ENCODE measurements at regions not wholly inside any gene's neighbourhood (a gene's known extent, or its start where the extent isn't known, plus 50 kb on each side); places are given as distances from the start of the nearest gene placed in this dataset.

DNA sequence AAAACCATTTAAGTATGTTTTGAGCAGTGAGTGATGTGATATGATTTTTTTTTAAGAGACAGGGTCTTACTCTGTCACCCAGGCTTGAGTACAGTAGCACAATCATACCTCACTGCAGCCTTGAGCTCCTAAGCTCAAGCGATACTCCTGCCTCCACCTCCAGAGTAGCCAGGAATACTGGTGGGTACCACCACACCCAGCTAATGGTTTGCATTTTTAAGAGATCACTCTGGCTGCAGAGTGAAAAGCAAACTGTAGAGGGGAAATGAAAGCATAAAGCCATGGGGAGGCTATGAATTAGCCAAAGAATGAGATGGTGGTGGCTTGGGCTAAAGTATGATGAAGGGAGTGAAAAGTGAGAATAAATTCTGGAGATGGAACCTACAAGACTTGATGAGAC is 199.1 kb downstream of the HINT1 start:
- TF ChIP-seq, protein P1, sequence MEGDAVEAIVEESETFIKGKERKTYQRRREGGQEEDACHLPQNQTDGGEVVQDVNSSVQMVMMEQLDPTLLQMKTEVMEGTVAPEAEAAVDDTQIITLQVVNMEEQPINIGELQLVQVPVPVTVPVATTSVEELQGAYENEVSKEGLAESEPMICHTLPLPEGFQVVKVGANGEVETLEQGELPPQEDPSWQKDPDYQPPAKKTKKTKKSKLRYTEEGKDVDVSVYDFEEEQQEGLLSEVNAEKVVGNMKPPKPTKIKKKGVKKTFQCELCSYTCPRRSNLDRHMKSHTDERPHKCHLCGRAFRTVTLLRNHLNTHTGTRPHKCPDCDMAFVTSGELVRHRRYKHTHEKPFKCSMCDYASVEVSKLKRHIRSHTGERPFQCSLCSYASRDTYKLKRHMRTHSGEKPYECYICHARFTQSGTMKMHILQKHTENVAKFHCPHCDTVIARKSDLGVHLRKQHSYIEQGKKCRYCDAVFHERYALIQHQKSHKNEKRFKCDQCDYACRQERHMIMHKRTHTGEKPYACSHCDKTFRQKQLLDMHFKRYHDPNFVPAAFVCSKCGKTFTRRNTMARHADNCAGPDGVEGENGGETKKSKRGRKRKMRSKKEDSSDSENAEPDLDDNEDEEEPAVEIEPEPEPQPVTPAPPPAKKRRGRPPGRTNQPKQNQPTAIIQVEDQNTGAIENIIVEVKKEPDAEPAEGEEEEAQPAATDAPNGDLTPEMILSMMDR (IDR thresholded peaks at IDR 0.05): no peak
- no peak for TF ChIP-seq POLR2A (IDR thresholded peaks at IDR 0.05)
